GM23338 (cell line): ENCODE measurements at regions not wholly inside any gene's neighbourhood (a gene's known extent, or its start where the extent isn't known, plus 50 kb on each side); places are given as distances from the start of the nearest gene placed in this dataset.

Source experiments
- ATAC-seq: fragments of 200-7000 bp; cut with Tn5 transposase; 3 replicates; pipeline ENCODE4 v1.9.1; 2020
- DNase-seq: peaks from one replicate; pipeline ENCODE4 v3.0.0-alpha.2; 2015; ENCODE audit warnings: low spot score
- H2AFZ ChIP-seq: fragments of 200-600 bp; sonication (generic); 2 replicates; pipeline ENCODE4 v1.8.0; 2016; ENCODE audit warnings: antibody characterized with exemption, mild to moderate bottlenecking, moderate library complexity
- H3F3A ChIP-seq: fragments of 200-600 bp; sonication (generic); replicated peaks from 2 replicates; pipeline ENCODE4 v1.8.0; 2017; ENCODE audit warnings: antibody characterized with exemption, mixed run types, low read depth
- H3K27ac ChIP-seq: fragments of 200-600 bp; sonication (generic); 2 replicates; pipeline ENCODE4 v1.6.1; 2016; ENCODE audit warnings: low read depth
- H3K27me3 ChIP-seq: fragments of 200-600 bp; sonication (generic); 2 replicates; pipeline ENCODE4 v1.8.0; 2016; ENCODE audit warnings: mild to moderate bottlenecking, mixed run types, moderate library complexity; ENCODE audit not compliant: insufficient read depth
- H3K36me3 ChIP-seq: fragments of 200-600 bp; sonication (generic); 2 replicates; pipeline ENCODE4 v1.8.0; 2016; ENCODE audit warnings: mild to moderate bottlenecking; ENCODE audit not compliant: insufficient read depth
- H3K4me1 ChIP-seq: fragments of 200-600 bp; sonication (generic); 2 replicates; pipeline ENCODE4 v1.8.0; 2016; ENCODE audit warnings: mild to moderate bottlenecking, moderate library complexity; ENCODE audit not compliant: insufficient read depth
- H3K4me2 ChIP-seq: fragments of 200-600 bp; sonication (generic); 2 replicates; pipeline ENCODE4 v1.7.1; 2017; ENCODE audit warnings: mixed run types
- H3K4me3 ChIP-seq: fragments of 200-600 bp; sonication (generic); 2 replicates; pipeline ENCODE4 v1.6.1; 2016; ENCODE audit warnings: mixed run types
- H3K79me2 ChIP-seq: fragments of 200-600 bp; sonication (generic); replicated peaks from 2 replicates; pipeline ENCODE4 v1.8.0; 2017; ENCODE audit warnings: mild to moderate bottlenecking; ENCODE audit not compliant: insufficient read depth
- H3K9me2 ChIP-seq: fragments of 200-600 bp; sonication (generic); 2 replicates; pipeline ENCODE4 v1.8.0; 2017; ENCODE audit not compliant: insufficient read depth
- H4K20me1 ChIP-seq: fragments of 200-600 bp; sonication (generic); replicated peaks from 2 replicates; pipeline ENCODE4 v1.8.0; 2017; ENCODE audit warnings: mild to moderate bottlenecking; ENCODE audit not compliant: insufficient read depth
- H3K27ac Mint-ChIP-seq: 2 replicates; pipeline ENCODE4 v1.8.0; 2020; ENCODE audit warnings: inconsistent platforms, mild to moderate bottlenecking, moderate library complexity, mixed read lengths
- H3K27me3 Mint-ChIP-seq: 3 replicates; pipeline ENCODE4 v1.8.0; 2022; ENCODE audit warnings: low read depth, mild to moderate bottlenecking, moderate library complexity, mixed read lengths, inconsistent platforms; ENCODE audit not compliant: insufficient read depth, poor library complexity
- H3K36me3 Mint-ChIP-seq: 3 replicates; pipeline ENCODE4 v1.8.0; 2021; ENCODE audit warnings: low read depth, mild to moderate bottlenecking, inconsistent platforms, moderate library complexity, mixed read lengths
- H3K4me1 Mint-ChIP-seq: 3 replicates; pipeline ENCODE4 v1.8.0; 2020; ENCODE audit warnings: mild to moderate bottlenecking, inconsistent platforms, mixed read lengths
- H3K4me3 Mint-ChIP-seq: 3 replicates; pipeline ENCODE4 v1.8.0; 2021; ENCODE audit warnings: moderate library complexity, mild to moderate bottlenecking, inconsistent platforms, mixed read lengths
- H3K9me3 Mint-ChIP-seq: 3 replicates; pipeline ENCODE4 v1.8.0; 2020; ENCODE audit warnings: moderate library complexity, mild to moderate bottlenecking, inconsistent platforms, mixed read lengths
- CREB1 ChIP-seq: fragments of 250-450 bp; sonication (Bioruptor Pico); IDR thresholded peaks from 2 replicates; pipeline ENCODE4 v1.5.0; 2020; ENCODE audit warnings: low read depth, mild to moderate bottlenecking, moderate library complexity
- ETS1 ChIP-seq: IDR thresholded peaks from 2 replicates; pipeline ENCODE4 v1.6.1; 2016; ENCODE audit warnings: antibody characterized with exemption
- EZH2 ChIP-seq: fragments of 200-600 bp; sonication (generic); IDR thresholded peaks from one replicate; pipeline ENCODE4 v1.8.0; 2017; ENCODE audit warnings: antibody characterized with exemption, mild to moderate bottlenecking, low read depth; ENCODE audit not compliant: unreplicated experiment
- EZH2phosphoT487 ChIP-seq: fragments of 200-600 bp; sonication (generic); IDR thresholded peaks from one replicate; pipeline ENCODE4 v1.8.1; 2018; ENCODE audit warnings: antibody characterized with exemption; ENCODE audit not compliant: unreplicated experiment
- JUNB ChIP-seq: IDR thresholded peaks from one replicate; pipeline ENCODE4 v1.6.1; 2016; ENCODE audit warnings: antibody characterized with exemption; ENCODE audit not compliant: unreplicated experiment
- NANOG ChIP-seq: IDR thresholded peaks from 2 replicates; pipeline ENCODE4 v1.6.1; 2016; ENCODE audit warnings: antibody characterized with exemption, borderline replicate concordance
- POLR2AphosphoS5 ChIP-seq: IDR thresholded peaks from 2 replicates; pipeline ENCODE4 v1.6.1; 2016; ENCODE audit warnings: antibody characterized with exemption, low read depth
- STAT1 ChIP-seq: IDR thresholded peaks from one replicate; pipeline ENCODE4 v1.6.1; 2016; ENCODE audit warnings: antibody characterized with exemption; ENCODE audit not compliant: unreplicated experiment
- ZNF331 ChIP-seq: fragments of 250-450 bp; sonication (Bioruptor Pico); IDR thresholded peaks from 2 replicates; pipeline ENCODE4 v1.5.0; 2020; ENCODE audit warnings: low read depth, mild to moderate bottlenecking, moderate library complexity
- TF ChIP-seq, protein P1 (sequence below), 2 experiments: fragments of 200-600 bp in 1 of 2; sonication (generic) in 1 of 2; conservative IDR thresholded peaks; 2 replicates each; pipeline versions ENCODE4 v1.5.1 to v1.6.1; 2016 to 2017; ENCODE audit warnings: antibody characterized with exemption in 2 of 2, low read depth in 2 of 2, mild to moderate bottlenecking in 2 of 2, moderate library complexity in 1 of 2
- TF ChIP-seq, protein P2 (sequence below): IDR thresholded peaks from one replicate; pipeline ENCODE4 v1.6.1; 2018; ENCODE audit warnings: antibody characterized with exemption; ENCODE audit not compliant: unreplicated experiment

DNA sequence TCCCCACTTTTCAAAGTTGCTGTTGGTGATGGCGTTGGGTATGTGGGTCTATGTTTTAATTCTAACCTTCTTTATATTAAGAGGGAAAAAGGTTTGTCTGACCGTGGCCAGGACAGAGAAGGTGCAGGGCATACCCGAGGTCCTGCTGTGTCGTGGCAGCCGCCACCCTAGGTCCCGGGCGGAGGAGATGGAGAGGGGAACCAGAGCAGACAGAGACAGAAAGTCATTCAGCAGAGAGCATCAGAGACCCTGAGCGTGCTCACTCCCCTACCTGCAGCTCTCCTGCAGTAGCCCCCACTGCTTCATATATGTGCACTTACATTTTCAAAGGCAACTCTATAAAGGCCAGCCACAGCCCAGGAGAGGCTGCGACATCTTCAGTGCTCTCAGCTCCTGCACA is 327.2 kb upstream of the TNRC6C start:
- Histone ChIP-seq H3F3A (no peaks in the 10 kb centered on the region), H3K4me3 (no peak overlapping the region), H3K4me2 (no peak overlapping the region), H3K9me2 (peaks cover 5% of the 10 kb centered on the region; the same call in 1 of the 2 replicates), H4K20me1 (no peaks in the 10 kb centered on the region), H3K4me1 (no peaks in the 10 kb centered on the region), H3K27me3 (no peaks in the 10 kb centered on the region), H3K36me3 (no peaks in the 10 kb centered on the region), H2AFZ (no peak overlapping the region), H3K27ac (no peak overlapping the region), H3K79me2 (no peaks in the 10 kb centered on the region)
- Mint-ChIP-seq H3K4me3 (no peak overlapping the region), H3K4me1 (peaks cover 5% of the 10 kb centered on the region; the same call in 2 of the 3 replicates), H3K36me3 (no peaks in the 10 kb centered on the region; the same call in 2 of the 3 replicates), H3K9me3 (peaks cover 10% of the 10 kb centered on the region; the same call in 2 of the 3 replicates), H3K27ac (no peak overlapping the region), H3K27me3 (peaks cover 8% of the 10 kb centered on the region)
- ATAC-seq = no peak
- TF ChIP-seq EZH2phosphoT487 = no peak
- TF ChIP-seq, protein P1, sequence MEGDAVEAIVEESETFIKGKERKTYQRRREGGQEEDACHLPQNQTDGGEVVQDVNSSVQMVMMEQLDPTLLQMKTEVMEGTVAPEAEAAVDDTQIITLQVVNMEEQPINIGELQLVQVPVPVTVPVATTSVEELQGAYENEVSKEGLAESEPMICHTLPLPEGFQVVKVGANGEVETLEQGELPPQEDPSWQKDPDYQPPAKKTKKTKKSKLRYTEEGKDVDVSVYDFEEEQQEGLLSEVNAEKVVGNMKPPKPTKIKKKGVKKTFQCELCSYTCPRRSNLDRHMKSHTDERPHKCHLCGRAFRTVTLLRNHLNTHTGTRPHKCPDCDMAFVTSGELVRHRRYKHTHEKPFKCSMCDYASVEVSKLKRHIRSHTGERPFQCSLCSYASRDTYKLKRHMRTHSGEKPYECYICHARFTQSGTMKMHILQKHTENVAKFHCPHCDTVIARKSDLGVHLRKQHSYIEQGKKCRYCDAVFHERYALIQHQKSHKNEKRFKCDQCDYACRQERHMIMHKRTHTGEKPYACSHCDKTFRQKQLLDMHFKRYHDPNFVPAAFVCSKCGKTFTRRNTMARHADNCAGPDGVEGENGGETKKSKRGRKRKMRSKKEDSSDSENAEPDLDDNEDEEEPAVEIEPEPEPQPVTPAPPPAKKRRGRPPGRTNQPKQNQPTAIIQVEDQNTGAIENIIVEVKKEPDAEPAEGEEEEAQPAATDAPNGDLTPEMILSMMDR (conservative IDR thresholded peaks at IDR 0.05; ENCODE audit: low read depth in 2 of 2) = no peak
- no peak for TF ChIP-seq CREB1 (CRISPR knock-in tag)
- no peak for TF ChIP-seq ZNF331 (CRISPR knock-in tag)
- TF ChIP-seq, protein P2, sequence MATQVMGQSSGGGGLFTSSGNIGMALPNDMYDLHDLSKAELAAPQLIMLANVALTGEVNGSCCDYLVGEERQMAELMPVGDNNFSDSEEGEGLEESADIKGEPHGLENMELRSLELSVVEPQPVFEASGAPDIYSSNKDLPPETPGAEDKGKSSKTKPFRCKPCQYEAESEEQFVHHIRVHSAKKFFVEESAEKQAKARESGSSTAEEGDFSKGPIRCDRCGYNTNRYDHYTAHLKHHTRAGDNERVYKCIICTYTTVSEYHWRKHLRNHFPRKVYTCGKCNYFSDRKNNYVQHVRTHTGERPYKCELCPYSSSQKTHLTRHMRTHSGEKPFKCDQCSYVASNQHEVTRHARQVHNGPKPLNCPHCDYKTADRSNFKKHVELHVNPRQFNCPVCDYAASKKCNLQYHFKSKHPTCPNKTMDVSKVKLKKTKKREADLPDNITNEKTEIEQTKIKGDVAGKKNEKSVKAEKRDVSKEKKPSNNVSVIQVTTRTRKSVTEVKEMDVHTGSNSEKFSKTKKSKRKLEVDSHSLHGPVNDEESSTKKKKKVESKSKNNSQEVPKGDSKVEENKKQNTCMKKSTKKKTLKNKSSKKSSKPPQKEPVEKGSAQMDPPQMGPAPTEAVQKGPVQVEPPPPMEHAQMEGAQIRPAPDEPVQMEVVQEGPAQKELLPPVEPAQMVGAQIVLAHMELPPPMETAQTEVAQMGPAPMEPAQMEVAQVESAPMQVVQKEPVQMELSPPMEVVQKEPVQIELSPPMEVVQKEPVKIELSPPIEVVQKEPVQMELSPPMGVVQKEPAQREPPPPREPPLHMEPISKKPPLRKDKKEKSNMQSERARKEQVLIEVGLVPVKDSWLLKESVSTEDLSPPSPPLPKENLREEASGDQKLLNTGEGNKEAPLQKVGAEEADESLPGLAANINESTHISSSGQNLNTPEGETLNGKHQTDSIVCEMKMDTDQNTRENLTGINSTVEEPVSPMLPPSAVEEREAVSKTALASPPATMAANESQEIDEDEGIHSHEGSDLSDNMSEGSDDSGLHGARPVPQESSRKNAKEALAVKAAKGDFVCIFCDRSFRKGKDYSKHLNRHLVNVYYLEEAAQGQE = no peak
- no peak for TF ChIP-seq EZH2
- no peak for TF ChIP-seq STAT1
- TF ChIP-seq JUNB = no peak
- TF ChIP-seq NANOG = no peak
- TF ChIP-seq POLR2AphosphoS5 = no peak
- no peak for TF ChIP-seq ETS1
- DNase-seq = no peak
